Ectodermal cell (in vitro differentiated cells): ENCODE measurements at regions not wholly inside any gene's neighbourhood (a gene's known extent, or its start where the extent isn't known, plus 50 kb on each side); places are given as distances from the start of the nearest gene placed in this dataset.

ENCODE experiments used
- H3K27ac ChIP-seq: 2 replicates; pipeline ENCODE4 v1.7.0; 2013; ENCODE audit warnings: mild to moderate bottlenecking, low read depth, low read length; ENCODE audit not compliant: insufficient read depth, poor library complexity, severe bottlenecking
- H3K27me3 ChIP-seq: 2 replicates; pipeline ENCODE4 v1.7.0; 2013; ENCODE audit warnings: mild to moderate bottlenecking, low read length; ENCODE audit not compliant: insufficient read depth, control insufficient read depth, poor library complexity, severe bottlenecking
- H3K36me3 ChIP-seq: one replicate; pipeline ENCODE4 v1.7.0; 2013; ENCODE audit warnings: low read length; ENCODE audit not compliant: control insufficient read depth, insufficient read depth
- H3K4me1 ChIP-seq: one replicate; pipeline ENCODE4 v1.7.0; 2013; ENCODE audit warnings: low read length; ENCODE audit not compliant: control insufficient read depth, insufficient read depth
- H3K4me3 ChIP-seq: 2 replicates; pipeline ENCODE4 v1.7.0; 2013; ENCODE audit warnings: low read depth, low read length, control low read depth; ENCODE audit not compliant: insufficient read depth
- H3K9me3 ChIP-seq: 2 replicates; pipeline ENCODE4 v1.7.0; 2013; ENCODE audit warnings: mild to moderate bottlenecking, low read length, moderate library complexity; ENCODE audit not compliant: control insufficient read depth
- WGBS, 2 experiments: methylation state at CpG; one replicate each; pipeline ENCODE4 v1.1.7; 2013; ENCODE audit warnings: missing lambda C conversion rate in 2 of 2; 5-methylcytosine and 5-hydroxymethylcytosine counted together

GRCh38 chr2:146997945-146998344 is 846.9 kb upstream of the ACVR2A start:
- no peaks in the 10 kb centered on the region for H3K27me3 ChIP-seq
- H3K36me3 ChIP-seq: no peaks in the 10 kb centered on the region
- no peaks in the 10 kb centered on the region for H3K9me3 ChIP-seq
- peaks cover 11% of the 10 kb centered on the region for H3K4me1 ChIP-seq
- no peak overlapping the region for H3K4me3 ChIP-seq
- no peak overlapping the region for H3K27ac ChIP-seq
- WGBS, 2 experiments: no CpG with 5 or more reads among the region's 2 CpGs

- no peaks in the 10 kb centered on the region for H3K9me3 ChIP-seq
- H3K27me3 ChIP-seq: no peaks in the 10 kb centered on the region
- peaks cover 11% of the 10 kb centered on the region for H3K4me1 ChIP-seq
- no peak overlapping the region for H3K4me3 ChIP-seq
- H3K27ac ChIP-seq: no peak overlapping the region
- H3K36me3 ChIP-seq: no peaks in the 10 kb centered on the region
These were observed 847.3 kb upstream of the ACVR2A start for GRCh38 chr2:146997488-146997887.

GRCh38 chr2:146994246-146994645 is 850.6 kb upstream of the ACVR2A start:
- Histone ChIP-seq H3K4me1 (peaks cover 11% of the 10 kb centered on the region), H3K4me3 (no peak overlapping the region), H3K36me3 (no peaks in the 10 kb centered on the region), H3K9me3 (no peaks in the 10 kb centered on the region), H3K27me3 (no peaks in the 10 kb centered on the region), H3K27ac (no peak overlapping the region)
- WGBS, 2 experiments: 91 to 92% methylated on average over 1 of the region's 1 CpG

- Histone ChIP-seq H3K4me1 (peaks cover 11% of the 10 kb centered on the region), H3K27me3 (no peaks in the 10 kb centered on the region), H3K36me3 (no peaks in the 10 kb centered on the region), H3K9me3 (no peaks in the 10 kb centered on the region), H3K4me3 (no peak overlapping the region), H3K27ac (no peak overlapping the region)
- 100% methylated on average over 1 of the region's 2 CpGs; no CpG with 5 or more reads in 1 of the 2 experiments for WGBS, 2 experiments
These were observed 852.4 kb upstream of the ACVR2A start for GRCh38 chr2:146992466-146992865.

- no peaks in the 10 kb centered on the region for H3K27me3 ChIP-seq
- no peak overlapping the region for H3K27ac ChIP-seq
- H3K4me1 ChIP-seq: peaks cover 11% of the 10 kb centered on the region
- H3K36me3 ChIP-seq: no peaks in the 10 kb centered on the region
- no peaks in the 10 kb centered on the region for H3K9me3 ChIP-seq
- H3K4me3 ChIP-seq: no peak overlapping the region
- WGBS, 2 experiments: 80 to 100% methylated on average over 1 to 2 of the region's 2 CpGs
These were observed 852.8 kb upstream of the ACVR2A start for GRCh38 chr2:146992057-146992456.

- H3K27ac ChIP-seq: no peak overlapping the region
- whole genome bisulfite sequencing, 2 experiments: 97 to 99% methylated on average over 6 of the region's 6 CpGs
- no peaks in the 10 kb centered on the region for H3K27me3 ChIP-seq
- H3K36me3 ChIP-seq: no peaks in the 10 kb centered on the region
- peaks cover 11% of the 10 kb centered on the region for H3K4me1 ChIP-seq
- H3K9me3 ChIP-seq: no peaks in the 10 kb centered on the region
- H3K4me3 ChIP-seq: no peak overlapping the region
These were observed 854.3 kb upstream of the ACVR2A start for GRCh38 chr2:146990311-146991054.

- Histone ChIP-seq H3K27me3 (no peaks in the 10 kb centered on the region), H3K4me1 (peaks cover 8% of the 10 kb centered on the region), H3K9me3 (no peaks in the 10 kb centered on the region), H3K27ac (no peak overlapping the region), H3K4me3 (no peak overlapping the region), H3K36me3 (no peaks in the 10 kb centered on the region)
- WGBS, 2 experiments: 93 to 100% methylated on average over 1 of the region's 1 CpG
These were observed 855.1 kb upstream of the ACVR2A start for GRCh38 chr2:146989741-146990140.

GRCh38 chr2:146987996-146988395 is 856.8 kb upstream of the ACVR2A start:
- no peaks in the 10 kb centered on the region for H3K4me1 ChIP-seq
- no peak overlapping the region for H3K27ac ChIP-seq
- no peaks in the 10 kb centered on the region for H3K27me3 ChIP-seq
- H3K4me3 ChIP-seq: no peak overlapping the region
- H3K36me3 ChIP-seq: no peaks in the 10 kb centered on the region
- 98% methylated on average over 2 of the region's 2 CpGs for WGBS, 2 experiments
- H3K9me3 ChIP-seq: no peaks in the 10 kb centered on the region

- H3K4me1 ChIP-seq: no peaks in the 10 kb centered on the region
- 90 to 92% methylated on average over 4 of the region's 4 CpGs for WGBS, 2 experiments
- H3K27me3 ChIP-seq: no peaks in the 10 kb centered on the region
- no peak overlapping the region for H3K4me3 ChIP-seq
- no peaks in the 10 kb centered on the region for H3K36me3 ChIP-seq
- H3K27ac ChIP-seq: no peak overlapping the region
- H3K9me3 ChIP-seq: no peaks in the 10 kb centered on the region
These were observed 858.7 kb upstream of the ACVR2A start for GRCh38 chr2:146986161-146986560.

- 81 to 91% methylated on average over 2 of the region's 2 CpGs for WGBS, 2 experiments
- no peaks in the 10 kb centered on the region for H3K27me3 ChIP-seq
- H3K27ac ChIP-seq: no peak overlapping the region
- no peaks in the 10 kb centered on the region for H3K36me3 ChIP-seq
- no peak overlapping the region for H3K4me3 ChIP-seq
- H3K4me1 ChIP-seq: no peaks in the 10 kb centered on the region
- H3K9me3 ChIP-seq: no peaks in the 10 kb centered on the region
These were observed 859.1 kb upstream of the ACVR2A start for GRCh38 chr2:146985753-146986152.
